ENCODE measurements at regions not wholly inside any gene's neighbourhood (a gene's known extent, or its start where the extent isn't known, plus 50 kb on each side); places are given as distances from the start of the nearest gene placed in this dataset.

- H3K27ac ChIP-seq (ENCODE audit: insufficient read depth, low read depth, low read length), result no peak overlapping the region
- H3K9me1 ChIP-seq (replicated peaks; ENCODE audit: control insufficient read depth, extremely low read depth, insufficient read depth, low read length), result no peaks in the 10 kb centered on the region
- no peak for DNase-seq (ENCODE audit: low read depth, low spot score)
- TF ChIP-seq POLR2AphosphoS5 (IDR thresholded peaks at IDR 0.05; ENCODE audit: insufficient read depth, low read depth, low read length) (no peak), MAX (IDR thresholded peaks at IDR 0.05; ENCODE audit: insufficient read depth, insufficient read length) (no peak), FOS (IDR thresholded peaks at IDR 0.05; ENCODE audit: borderline replicate concordance, insufficient read depth, low read length) (no peak), GATA2 (IDR thresholded peaks at IDR 0.05; ENCODE audit: insufficient read depth, insufficient read length, low read depth, low read length) (no peak), CTCF (IDR thresholded peaks at IDR 0.05; ENCODE audit: extremely low read depth in 1 of 2, insufficient read depth in 1 of 2, low read depth in 1 of 2, low read length in 2 of 2) (no peak), POLR2A (IDR thresholded peaks at IDR 0.05; ENCODE audit: low read depth, low read length) (no peak), EZH2 (IDR thresholded peaks at IDR 0.05; ENCODE audit: borderline replicate concordance, low read depth, low read length, severe bottlenecking) (no peak), JUN (IDR thresholded peaks at IDR 0.05; ENCODE audit: borderline replicate concordance, insufficient read depth, insufficient read length, low read depth) (no peak), MYC (IDR thresholded peaks at IDR 0.05; ENCODE audit: low read depth, low read length) (no peak)
- H3K4me2 ChIP-seq (ENCODE audit: insufficient read depth, low read length), result no peak overlapping the region
- dilution Hi-C loops (cut with MboI; ENCODE audit: extremely low pct_ligation_motif_present, low sequenced_read_pairs), result no loop called here
- no peaks in the 10 kb centered on the region for H3K9me3 ChIP-seq (replicated peaks; ENCODE audit: control insufficient read depth, insufficient read depth, low read length)
- H3K4me1 ChIP-seq (ENCODE audit: control insufficient read depth, extremely low read depth, insufficient read depth, low read length), result no peaks in the 10 kb centered on the region
- ChIA-PET POLR2A (no interaction called here), CTCF (no interaction called here)
- no peaks in the 10 kb centered on the region for H3K36me3 ChIP-seq (ENCODE audit: control insufficient read depth in 2 of 2, extremely low read depth in 1 of 2, insufficient read depth in 2 of 2, low read length in 2 of 2)
- H2AFZ ChIP-seq (ENCODE audit: low read depth, low read length), result no peak overlapping the region
- intact Hi-C loops (cut with micrococcal nuclease), result no loop called here
- H3K79me2 ChIP-seq (ENCODE audit: control insufficient read depth, insufficient read depth, low read length), result no peaks in the 10 kb centered on the region
- H3K27me3 ChIP-seq (ENCODE audit: control insufficient read depth in 2 of 2, insufficient read depth in 2 of 2, low read length in 2 of 2), result no peaks in the 10 kb centered on the region
- no peak overlapping the region for H3K9ac ChIP-seq (replicated peaks; ENCODE audit: extremely low read depth, insufficient read depth, low read length)
- FAIRE-seq, result no peak
- H3K4me3 ChIP-seq (replicated peaks in 1 of 3; ENCODE audit: insufficient read depth in 1 of 3, low read depth in 1 of 3, low read length in 3 of 3), result no peak overlapping the region
- no TSS peak for BruUV-seq (replicated peaks)
- no peaks in the 10 kb centered on the region for H4K20me1 ChIP-seq (replicated peaks; ENCODE audit: control insufficient read depth, extremely low read depth, insufficient read depth, low read length)
Measured at GRCh38 chr11:97683733-97684132, 1293.9 kb downstream of the JRKL start.

Data from endothelial cell of umbilical vein (primary cell).